ENCODE measurements at regions not wholly inside any gene's neighbourhood (a gene's known extent, or its start where the extent isn't known, plus 50 kb on each side); places are given as distances from the start of the nearest gene placed in this dataset.

GRCh38 chr11:134878785-134879184, 466.7 kb upstream of the B3GAT1 start:
- TF ChIP-seq CTCF (IDR thresholded peaks at IDR 0.05): no peak
- no peak for TF ChIP-seq POLR2A (IDR thresholded peaks at IDR 0.05; ENCODE audit: low read depth)

Data from esophagus muscularis mucosa (tissue), 3 donors.